GM20431 (cell line): ENCODE measurements at regions not wholly inside any gene's neighbourhood (a gene's known extent, or its start where the extent isn't known, plus 50 kb on each side); places are given as distances from the start of the nearest gene placed in this dataset.

ENCODE experiments used
- in situ Hi-C: fragments of 300-500 bp; cut with MseI, MboI; formaldehyde crosslinking; loops from one replicate; pipeline ENCODE4 v1.15.0; 2020; ENCODE audit warnings: low sequenced_read_pairs; ENCODE audit not compliant: unreplicated experiment

GRCh38 chr2:153115141-153115540 lies 363.4 kb downstream of the RPRM start:
- in situ Hi-C loops: no loop called here

- in situ Hi-C loops: no loop called here
These were observed 368.1 kb downstream of the RPRM start for GRCh38 chr2:153110486-153110885.

GRCh38 chr2:153109793-153110192 lies 368.8 kb downstream of the RPRM start:
- in situ Hi-C loops: no loop called here

- in situ Hi-C loops: no loop called here
These were observed 371.6 kb downstream of the RPRM start for GRCh38 chr2:153106802-153107477.

- in situ Hi-C loops: no loop called here
These were observed 372.6 kb downstream of the RPRM start for GRCh38 chr2:153105829-153106578.

GRCh38 chr2:153101187-153101586 lies 377.4 kb downstream of the RPRM start:
- in situ Hi-C loops: no loop called here

- in situ Hi-C loops: no loop called here
These were observed 378.4 kb downstream of the RPRM start for GRCh38 chr2:153100151-153100550.

- in situ Hi-C loops: no loop called here
These were observed 379.7 kb downstream of the ARL6IP6 start for GRCh38 chr2:153098073-153098472.

- in situ Hi-C loops: no loop called here
These were observed 377.9 kb downstream of the ARL6IP6 start for GRCh38 chr2:153096272-153096671.

- in situ Hi-C loops: no loop called here
These were observed 372.9 kb downstream of the ARL6IP6 start for GRCh38 chr2:153091344-153091743.

GRCh38 chr2:153079315-153079714 lies 360.9 kb downstream of the ARL6IP6 start:
- in situ Hi-C loops: no loop called here

GRCh38 chr2:153077311-153077710 lies 358.9 kb downstream of the ARL6IP6 start:
- in situ Hi-C loops: no loop called here

- in situ Hi-C loops: no loop called here
These were observed 355.8 kb downstream of the ARL6IP6 start for GRCh38 chr2:153074207-153074606.

- in situ Hi-C loops: no loop called here
These were observed 354.4 kb downstream of the ARL6IP6 start for GRCh38 chr2:153072813-153073212.

- in situ Hi-C loops: no loop called here
These were observed 353.7 kb downstream of the ARL6IP6 start for GRCh38 chr2:153072077-153072476.

GRCh38 chr2:153071090-153071489 lies 352.7 kb downstream of the ARL6IP6 start:
- in situ Hi-C loops: no loop called here

- in situ Hi-C loops: no loop called here
These were observed 350.5 kb downstream of the ARL6IP6 start for GRCh38 chr2:153068915-153069314.

- in situ Hi-C loops: no loop called here
These were observed 349.6 kb downstream of the ARL6IP6 start for GRCh38 chr2:153068052-153068451.

GRCh38 chr2:153059338-153060052 lies 341.1 kb downstream of the ARL6IP6 start:
- in situ Hi-C loops: no loop called here

- in situ Hi-C loops: no loop called here
These were observed 339.3 kb downstream of the ARL6IP6 start for GRCh38 chr2:153057743-153058142.

GRCh38 chr2:153055182-153055581 lies 336.8 kb downstream of the ARL6IP6 start:
- in situ Hi-C loops: no loop called here
